GM12874 (cell line): ENCODE measurements at regions not wholly inside any gene's neighbourhood (a gene's known extent, or its start where the extent isn't known, plus 50 kb on each side); places are given as distances from the start of the nearest gene placed in this dataset.

Experiments used
- TF ChIP-seq, protein P1 (sequence below): IDR thresholded peaks from 2 replicates; pipeline ENCODE4 v1.5.1; 2011; ENCODE audit warnings: low read depth, mild to moderate bottlenecking, control low read depth, low read length, moderate library complexity; ENCODE audit not compliant: insufficient read depth

GRCh38 chr4:137952116-137952515 lies 290.0 kb downstream of the SLC7A11 start:
- TF ChIP-seq, protein P1, sequence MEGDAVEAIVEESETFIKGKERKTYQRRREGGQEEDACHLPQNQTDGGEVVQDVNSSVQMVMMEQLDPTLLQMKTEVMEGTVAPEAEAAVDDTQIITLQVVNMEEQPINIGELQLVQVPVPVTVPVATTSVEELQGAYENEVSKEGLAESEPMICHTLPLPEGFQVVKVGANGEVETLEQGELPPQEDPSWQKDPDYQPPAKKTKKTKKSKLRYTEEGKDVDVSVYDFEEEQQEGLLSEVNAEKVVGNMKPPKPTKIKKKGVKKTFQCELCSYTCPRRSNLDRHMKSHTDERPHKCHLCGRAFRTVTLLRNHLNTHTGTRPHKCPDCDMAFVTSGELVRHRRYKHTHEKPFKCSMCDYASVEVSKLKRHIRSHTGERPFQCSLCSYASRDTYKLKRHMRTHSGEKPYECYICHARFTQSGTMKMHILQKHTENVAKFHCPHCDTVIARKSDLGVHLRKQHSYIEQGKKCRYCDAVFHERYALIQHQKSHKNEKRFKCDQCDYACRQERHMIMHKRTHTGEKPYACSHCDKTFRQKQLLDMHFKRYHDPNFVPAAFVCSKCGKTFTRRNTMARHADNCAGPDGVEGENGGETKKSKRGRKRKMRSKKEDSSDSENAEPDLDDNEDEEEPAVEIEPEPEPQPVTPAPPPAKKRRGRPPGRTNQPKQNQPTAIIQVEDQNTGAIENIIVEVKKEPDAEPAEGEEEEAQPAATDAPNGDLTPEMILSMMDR = no peak

DNA sequence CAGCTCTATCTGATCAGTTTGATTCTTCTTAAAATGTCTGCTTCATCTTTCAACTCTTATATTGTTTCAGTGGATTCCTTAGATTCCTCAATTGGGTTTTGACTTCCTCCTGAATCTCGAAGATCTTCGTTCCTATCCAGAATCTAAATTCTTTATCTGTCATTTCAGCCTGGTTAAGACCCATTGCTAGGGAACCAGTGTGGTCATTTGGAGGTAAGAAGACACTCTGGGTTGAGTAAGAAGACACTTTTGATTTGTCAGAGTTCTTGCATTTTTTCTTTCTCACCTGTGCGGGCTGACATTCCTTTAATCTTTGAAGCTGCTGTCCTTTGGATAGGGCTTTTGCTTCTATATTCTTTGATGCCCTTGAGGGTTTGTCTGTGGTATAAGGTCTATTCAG lies 291.9 kb downstream of the SLC7A11 start:
- TF ChIP-seq, protein P1 = no peak

DNA sequence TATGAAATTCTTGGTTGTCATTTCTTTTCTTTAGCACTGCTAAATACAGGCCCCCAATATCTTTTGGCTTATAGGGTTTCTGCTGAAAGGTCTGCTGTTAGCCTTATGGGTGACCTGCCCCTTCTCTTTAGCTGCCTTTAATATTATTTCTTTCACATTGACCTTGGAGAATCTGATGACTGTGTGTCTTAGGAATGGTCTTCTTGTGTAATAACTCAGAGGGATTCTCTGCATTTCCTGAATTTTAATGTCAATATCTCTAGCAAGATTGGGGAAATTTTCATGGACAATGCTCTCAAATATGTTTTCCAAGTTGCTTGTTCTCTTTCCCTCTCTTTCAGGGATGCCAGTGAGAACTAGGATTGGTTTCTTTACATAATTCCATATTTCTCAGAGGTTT lies 292.4 kb downstream of the SLC7A11 start:
- TF ChIP-seq, protein P1 = no peak

GRCh38 chr4:137946453-137947174 lies 295.5 kb downstream of the SLC7A11 start:
- TF ChIP-seq, protein P1 = no peak

- TF ChIP-seq, protein P1 = no peak
Observed at GRCh38 chr4:137934911-137935310, 307.2 kb downstream of the SLC7A11 start.

GRCh38 chr4:137934046-137934445 lies 308.1 kb downstream of the SLC7A11 start:
- TF ChIP-seq, protein P1 = no peak

GRCh38 chr4:137927972-137928371 lies 314.2 kb downstream of the SLC7A11 start:
- TF ChIP-seq, protein P1 = no peak
